8988T (cell line): ENCODE measurements at regions not wholly inside any gene's neighbourhood (a gene's known extent, or its start where the extent isn't known, plus 50 kb on each side); places are given as distances from the start of the nearest gene placed in this dataset.

Experiments
- DNase-seq: peaks from one replicate; pipeline ENCODE4 v3.0.0; 2011

DNA sequence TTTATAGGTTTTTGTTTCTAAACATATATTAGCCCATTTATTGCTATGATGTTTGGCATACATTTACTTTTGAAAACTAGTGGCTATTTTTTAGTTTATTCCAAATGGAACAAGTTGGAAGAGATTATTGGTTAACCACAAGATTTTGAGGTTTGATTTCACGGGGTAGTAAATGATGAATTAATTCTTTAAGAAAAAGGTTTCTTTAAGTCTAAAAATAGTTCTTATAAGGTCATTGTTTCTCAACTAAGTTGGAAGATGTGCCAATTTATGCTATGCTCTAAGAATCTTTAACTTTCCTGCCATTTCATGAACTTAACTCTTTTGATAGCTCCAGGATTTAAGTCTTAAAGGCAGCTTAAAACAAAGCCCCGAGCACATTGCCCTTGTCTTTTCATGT, 183.8 kb downstream of the LMO4 start:
- DNase-seq: no peak

DNA sequence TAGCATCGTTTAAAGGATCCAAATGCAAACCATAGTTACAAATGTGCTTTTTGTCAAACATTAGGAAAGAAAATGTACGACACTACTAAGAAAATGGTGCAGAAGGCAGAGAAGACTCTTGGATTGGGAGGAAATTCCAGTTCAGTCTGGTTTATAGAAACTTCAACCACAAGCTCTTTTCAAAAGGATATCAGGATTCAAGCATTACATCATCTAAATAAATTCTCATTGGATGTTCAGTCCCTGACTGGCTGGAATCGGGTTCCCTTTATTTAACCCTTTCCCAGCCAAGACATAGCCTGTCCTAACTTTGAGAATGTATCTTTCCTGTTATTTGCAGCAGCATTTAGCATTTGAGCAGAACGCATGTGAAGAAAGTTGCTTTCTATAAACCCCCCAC, 184.6 kb downstream of the LMO4 start:
- no peak for DNase-seq

DNA sequence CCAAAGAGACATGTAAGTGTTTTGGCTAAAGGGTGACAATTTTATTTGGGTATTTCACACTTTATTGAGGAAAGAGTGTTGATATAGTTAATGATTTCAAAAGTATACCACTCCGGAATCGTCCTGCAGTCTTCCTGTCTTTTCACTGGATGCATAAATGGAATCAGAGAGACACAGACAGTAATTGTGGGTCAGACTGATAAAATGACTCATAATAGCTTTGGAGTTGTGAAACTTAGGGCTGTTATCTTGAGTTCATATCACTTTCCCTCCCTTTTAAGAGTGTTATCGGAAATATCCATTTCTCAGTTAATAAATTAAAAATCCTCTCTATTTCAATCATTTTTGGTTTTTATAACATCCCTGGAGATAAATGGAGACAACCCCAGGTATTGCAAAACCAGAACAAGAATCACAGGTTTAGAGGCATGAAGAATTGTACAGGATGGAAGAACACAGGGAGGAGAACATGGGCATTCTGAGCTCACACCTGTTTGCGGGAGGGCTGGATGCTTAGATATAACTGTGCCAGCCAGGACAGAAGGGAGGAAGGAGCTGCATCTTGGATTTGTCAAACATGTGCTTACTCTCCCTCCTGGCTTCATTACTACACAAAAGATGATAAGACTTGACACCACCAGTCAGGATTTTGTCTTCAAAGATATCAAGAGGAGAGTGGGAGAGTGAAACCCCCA, 185.4 kb downstream of the LMO4 start:
- DNase-seq: no peak

DNA sequence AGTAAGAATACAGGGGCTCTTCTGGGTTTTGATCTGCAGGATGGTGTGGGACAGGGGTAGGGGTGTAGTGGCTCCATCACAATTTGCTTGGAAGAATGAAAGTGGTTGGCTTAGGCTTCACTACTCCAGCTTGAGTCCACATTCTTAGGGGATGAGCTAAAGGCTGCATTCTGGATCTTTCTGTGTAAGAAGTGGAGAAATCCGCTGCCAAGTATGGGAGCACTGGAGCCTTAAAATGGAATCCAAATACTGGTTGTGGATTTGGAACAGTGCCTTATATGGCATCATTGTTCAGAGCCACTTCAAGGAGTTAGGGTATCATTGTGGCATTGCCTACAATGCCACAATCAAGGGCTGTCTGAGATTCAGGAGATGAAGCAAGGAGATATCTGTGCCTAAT, 187.1 kb downstream of the LMO4 start:
- DNase-seq: no peak

DNA sequence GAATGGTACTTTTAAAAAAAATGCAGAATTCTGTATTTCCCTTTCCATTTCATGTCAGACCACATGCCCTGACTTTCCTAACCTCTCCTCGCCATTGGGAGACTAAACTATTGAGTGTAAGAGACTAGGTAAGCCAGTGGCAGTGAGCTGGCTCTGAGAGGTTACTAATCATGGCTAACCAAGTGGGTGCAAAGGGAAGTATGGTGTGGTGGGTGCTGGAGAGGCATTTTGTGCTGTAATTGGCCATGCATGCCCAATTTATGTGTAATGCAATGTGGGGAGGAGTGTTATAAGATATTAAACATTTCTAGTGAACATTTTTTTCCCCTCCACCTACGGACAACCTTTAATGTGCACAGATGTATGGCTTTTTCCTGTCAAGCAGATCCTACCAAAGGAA, 190.1 kb downstream of the LMO4 start:
- DNase-seq: no peak

DNA sequence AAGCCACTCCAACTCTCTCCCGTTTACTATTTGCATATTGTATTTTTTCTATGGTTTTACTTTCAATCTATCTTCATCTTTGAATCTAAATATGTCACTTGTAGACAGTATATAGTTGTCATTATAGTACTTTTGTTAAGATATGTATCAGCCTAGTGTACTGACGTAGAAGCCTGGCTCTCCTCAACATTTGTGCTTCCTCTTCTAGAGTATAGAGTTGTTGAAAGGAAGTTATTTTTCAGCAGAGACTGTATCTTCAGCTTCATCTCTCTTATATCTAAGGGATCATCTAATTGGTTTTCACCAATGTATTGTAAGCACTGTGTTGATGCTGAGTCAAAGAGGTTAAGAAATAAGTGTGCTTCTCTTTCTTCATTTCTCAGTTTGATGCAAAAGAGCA, 192.8 kb downstream of the LMO4 start:
- DNase-seq: no peak

DNA sequence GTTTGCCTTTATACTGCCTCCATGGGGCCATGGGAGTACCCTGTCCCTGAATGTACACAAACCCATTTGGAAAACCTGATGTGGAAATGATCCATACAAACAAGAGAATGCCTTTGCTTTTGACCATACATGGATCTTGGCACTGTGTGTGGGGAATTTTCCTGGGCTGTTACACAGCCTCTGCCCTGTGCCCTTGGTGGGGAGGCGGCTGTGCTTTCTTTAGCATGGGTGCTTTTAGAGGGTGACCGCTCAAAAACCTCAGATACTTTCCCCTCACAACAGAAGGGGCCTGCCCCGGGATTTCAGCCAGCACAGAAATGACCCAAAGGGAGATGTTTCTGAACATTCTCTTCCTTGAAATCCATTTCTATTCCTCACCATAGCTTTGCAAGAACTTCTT, 194.8 kb downstream of the LMO4 start:
- no peak for DNase-seq

DNA sequence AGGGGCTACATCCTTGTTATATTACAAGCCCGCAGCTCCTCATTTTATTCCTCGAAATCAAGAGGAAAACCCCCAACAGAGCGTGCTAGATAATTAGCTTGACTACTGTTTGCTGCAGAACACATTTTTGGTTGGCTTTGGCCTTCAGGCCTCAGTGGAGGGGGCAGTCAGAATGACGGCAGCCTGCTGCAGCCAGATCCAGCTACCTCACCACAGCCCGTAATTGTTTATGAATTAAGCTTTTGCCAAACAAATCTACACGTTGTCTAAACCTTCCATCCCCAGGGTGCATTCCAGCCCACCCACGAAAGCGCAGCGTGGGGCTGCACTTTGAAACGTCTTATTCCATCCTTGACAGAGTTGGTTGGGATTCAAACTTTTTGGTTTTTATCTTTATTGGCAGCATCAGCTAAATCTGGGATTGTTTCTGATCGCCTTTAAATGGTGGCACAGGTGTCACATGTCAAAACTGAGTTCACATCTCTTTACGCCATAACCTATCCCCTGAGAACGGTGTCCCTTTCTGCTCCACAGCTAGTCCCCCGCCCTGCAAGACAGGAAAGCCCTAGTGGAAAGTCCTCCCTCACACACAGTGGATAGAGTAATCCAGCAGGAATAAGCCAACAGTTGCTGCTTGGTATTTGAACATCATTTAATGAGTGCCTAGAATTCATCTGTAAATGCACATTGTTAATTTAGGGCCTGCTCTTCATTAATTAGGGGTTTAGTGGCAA, 195.5 kb downstream of the LMO4 start:
- DNase-seq: no peak

DNA sequence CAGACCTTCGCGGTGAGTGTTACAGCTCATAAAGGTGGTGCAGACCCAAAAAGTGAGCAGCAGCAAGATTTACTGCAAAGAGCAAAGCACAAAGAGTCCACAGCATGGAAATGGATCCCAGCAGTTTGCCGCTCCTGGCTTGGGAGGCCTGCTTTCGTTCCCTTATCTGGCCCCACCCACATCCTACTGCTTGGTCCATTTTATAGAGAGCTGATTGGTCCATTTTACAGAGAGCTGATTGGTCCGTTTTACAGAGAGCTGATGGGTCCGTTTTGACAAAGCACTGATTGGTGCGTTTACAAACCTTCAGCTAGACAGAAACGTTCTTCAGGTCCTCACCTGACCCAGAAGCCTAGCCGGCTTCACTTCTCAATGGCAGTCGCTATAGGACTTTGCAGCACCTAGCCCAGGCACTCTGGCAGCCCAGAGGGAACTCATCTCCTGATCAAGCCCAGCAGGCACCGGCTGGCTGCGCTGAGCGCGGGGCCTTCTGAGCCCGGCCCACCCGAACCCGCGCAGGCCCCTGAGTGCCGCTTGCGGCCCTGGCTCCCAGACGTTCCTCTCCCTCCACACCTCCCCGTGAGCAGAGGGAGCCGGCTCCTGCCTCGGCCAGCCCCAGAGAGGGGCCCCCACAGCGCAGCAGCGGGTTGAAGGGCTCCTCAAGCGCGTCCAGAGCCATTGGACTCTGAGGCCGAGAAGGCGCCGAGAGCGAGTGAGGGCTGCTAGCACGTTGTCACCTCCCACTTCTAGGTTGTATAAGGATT, 200.3 kb downstream of the LMO4 start:
- DNase-seq: no peak

DNA sequence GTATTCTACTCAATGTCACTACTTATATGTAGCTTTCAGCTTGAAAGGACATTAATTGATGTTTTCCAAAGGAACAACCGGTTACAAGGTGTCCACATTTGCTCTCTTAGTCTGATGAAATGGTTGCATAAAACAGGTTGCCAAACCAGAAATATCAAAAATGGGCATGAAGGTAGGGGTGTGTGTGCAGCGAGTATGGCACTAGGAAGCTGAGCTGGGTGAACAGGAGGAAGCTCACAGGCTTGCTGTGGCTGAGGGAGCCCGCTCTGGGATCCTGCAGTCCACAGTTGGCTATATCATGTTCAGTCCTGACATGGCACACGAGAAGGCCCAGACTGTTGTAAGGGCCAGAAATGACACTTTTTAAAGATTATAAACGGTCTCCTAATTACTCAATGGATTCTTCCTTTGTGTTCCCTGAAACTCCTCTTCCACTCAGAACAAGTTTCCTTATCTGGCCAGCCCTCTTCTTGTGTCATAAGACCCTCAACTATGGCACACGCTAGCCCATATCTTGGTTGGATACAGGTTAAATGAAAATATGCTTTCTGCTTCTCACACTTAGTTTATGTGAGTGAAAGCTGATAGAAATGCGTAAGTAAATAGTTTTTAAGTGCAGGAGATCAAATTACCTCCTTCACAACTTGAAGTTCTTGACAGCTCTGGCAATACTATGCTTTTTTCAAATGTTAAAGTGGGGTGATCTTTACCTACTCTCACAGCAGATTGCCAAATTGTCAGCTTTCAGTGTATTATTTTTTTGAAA, 201.5 kb downstream of the LMO4 start:
- no peak for DNase-seq

DNA sequence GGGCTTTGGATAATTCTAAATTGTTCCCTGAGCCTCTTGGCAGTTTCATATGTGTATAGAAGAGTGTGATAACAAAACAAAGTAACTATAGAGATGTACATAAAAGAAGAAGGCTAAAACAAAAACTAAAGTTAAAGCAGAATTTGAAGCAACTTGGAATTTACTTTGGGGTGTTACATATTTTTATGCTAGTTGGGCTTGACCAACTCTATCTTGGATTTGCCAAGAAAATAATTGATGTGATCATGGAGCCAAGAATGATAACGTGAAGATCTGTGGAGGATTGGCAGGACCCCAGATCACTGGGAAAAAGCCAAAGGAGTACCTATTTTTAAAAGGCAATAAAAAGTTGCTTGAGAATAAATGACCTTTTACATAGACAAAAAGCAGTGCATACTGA, 206.9 kb downstream of the LMO4 start:
- no peak for DNase-seq

DNA sequence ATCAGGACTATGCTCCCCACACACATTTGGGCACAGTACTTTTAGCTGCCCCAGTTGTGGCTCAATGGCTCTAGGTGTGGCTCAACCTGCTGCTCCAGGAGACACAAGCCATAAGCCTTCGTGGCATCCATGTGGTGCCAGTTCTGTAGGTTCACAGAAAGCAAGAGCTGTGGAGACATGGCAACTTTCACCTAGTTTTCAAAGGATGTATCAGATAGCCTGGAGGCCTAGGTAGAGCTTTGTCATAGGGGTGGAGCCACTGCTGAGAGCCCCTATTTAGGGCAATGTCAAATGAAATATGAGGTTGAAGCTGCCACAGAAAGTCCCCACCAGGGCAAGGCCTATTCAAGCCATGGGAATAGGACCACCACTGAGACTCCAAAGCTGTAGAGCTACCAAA, 210.5 kb downstream of the LMO4 start:
- no peak for DNase-seq

DNA sequence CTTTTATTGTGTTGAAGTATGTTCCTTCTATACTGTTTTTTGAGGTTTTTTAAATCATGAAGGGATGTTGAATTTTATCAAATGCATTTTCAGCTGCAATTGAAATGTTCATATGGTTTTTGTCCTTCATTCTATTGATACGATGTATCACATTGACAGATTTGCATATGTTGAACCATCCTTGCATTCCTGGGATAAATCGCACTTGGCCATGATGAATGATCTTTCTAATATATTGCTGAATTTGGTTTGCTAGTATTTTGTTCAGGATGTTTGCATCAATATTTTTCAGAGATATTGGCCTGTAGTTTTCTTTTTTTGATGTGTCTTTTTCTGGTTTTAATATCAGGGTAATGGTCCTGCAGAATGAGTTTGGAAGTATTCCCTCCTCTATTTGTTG, 214.0 kb downstream of the LMO4 start:
- no peak for DNase-seq

DNA sequence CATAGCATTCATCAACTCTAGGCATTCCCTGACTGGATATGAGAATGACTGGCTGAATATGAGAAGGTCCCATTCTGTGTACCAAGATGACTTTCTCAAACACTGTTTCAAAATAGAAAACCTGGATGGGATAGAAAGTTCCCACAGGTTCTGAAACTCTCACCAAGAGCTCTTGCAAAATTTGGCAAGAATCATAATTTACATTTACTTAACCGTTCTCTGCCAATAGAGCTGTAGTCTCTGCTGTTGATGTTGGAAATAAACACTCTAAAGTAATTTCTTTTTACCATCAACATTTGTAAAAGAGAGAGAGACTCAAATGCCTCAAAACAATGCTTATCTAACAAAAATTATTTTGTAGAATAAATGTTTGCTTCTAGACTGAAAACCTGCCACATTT, 221.1 kb downstream of the LMO4 start:
- no peak for DNase-seq

DNA sequence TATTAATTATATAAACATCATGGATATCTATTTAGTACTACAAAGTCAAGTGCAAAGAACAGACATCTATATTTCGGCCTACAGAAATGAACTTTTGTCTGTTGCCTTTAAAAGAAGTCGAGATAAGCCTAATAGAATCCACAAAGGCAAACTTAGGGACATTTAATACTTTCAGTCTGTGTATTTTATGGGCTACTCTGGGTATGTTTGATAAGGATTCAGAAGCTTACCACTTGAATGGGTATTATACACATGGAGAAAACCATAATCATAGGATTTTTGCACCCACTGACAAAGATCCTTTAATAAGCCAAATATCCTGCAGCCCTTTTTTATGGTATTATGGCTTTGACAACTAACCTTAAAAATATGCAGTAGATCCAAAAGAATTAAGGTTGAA, 224.8 kb downstream of the LMO4 start:
- no peak for DNase-seq

DNA sequence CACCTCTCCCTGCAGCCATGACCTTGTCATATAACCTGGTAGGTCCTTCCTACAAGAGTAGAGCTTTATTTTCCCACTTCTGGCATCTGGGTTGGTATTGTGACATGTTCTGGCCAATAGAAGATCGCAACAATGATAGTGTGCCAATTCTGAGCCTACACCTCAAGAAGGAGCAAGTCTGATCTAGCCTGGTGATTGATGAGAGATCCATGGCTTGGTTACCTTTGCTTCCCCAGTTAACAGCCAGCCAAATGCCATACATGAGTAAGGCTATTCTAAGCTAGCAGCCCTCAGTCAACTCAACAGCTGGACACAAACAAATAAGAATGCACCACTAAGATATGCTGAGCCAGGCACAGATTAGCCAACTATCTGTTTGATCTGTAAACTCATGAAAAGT, 226.7 kb downstream of the LMO4 start:
- no peak for DNase-seq

DNA sequence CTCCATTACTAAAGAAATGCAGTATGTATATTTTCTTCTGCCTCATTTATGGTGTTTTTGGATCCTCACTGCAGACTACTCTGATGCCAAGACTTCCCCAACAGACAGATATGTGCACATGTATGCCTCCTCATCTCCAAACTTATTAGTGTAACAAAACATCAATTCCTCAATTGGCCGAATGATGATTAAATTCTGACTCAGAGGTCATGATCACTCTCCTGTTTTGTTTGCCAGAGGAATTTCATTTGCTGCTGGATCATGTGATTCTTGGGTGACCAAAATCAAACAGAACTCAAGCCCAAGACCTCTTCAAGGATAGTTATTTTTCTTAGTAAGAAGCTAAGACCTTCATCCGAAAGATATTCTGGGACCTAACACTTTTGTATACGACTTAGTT, 227.6 kb downstream of the LMO4 start:
- no peak for DNase-seq

DNA sequence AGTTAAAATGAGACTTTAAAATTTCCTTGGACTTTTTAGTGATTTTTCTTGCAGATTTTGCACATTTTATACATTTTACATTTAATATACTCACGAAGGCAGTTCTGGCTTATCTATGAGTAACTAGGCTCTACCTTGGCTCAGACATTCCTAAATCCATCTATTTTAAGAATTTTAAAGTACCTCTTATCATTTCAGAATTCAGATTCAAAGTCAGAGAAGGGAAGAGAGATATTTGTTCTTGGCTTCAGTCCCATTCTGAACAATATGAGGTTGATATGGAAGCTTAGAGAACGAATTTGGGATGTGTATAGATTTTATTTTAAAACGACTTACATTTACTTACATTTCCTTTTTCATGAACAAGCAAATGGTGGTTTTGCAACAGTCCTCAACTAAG, 230.2 kb downstream of the LMO4 start:
- no peak for DNase-seq

DNA sequence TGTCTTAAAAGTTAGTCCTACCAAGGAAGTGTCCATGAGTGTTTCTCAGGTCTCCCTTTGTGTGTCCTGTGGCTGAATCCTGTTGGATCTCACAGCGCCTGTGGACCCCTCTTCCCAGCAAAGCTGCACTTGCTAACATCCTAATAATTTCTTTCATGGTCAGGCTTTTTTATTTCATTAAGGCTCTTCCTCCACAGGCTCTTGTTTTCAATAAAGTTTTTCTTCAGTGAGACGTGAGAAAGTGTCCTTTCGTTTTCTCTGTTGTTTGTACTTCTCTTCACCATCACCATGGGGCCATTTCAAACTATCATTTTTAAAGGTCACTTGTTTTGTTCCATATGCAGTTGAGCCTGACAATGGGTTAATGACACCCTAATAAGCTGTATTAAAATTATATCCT, 231.5 kb downstream of the LMO4 start:
- DNase-seq: no peak

DNA sequence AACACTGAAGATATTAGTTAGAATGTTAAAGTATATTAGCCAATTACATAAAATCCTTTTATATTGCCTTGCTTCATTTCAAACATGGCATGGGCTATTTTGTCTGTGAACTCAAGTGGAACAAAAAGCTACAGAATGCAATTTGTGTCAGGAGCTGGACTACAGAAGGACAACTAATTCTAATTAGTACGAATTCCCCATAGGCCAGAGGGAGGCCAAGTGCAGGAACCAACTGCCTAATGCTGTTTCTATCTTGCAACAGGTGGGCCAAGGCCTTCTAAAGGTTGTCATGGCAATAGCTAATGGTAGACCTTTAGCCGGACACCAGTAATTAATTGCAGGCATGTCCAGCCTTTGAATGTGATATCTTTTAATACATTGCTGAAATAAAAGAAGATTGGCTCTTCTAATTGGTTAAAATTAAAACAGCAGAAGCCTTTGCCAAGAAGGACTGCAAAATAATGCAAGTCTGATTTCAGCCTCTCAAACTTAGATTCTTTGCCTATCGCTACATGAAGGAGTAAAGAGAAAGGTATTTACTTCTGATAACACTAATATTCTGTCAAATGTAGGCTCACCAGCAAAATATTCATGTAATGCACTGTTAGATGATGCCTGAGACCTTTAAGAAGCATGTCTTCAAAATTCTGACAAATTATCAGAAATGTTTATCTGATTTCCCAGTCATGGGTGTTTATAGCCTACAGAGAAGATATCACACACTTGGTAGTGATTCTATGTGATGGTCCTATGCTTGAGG, 232.1 kb downstream of the LMO4 start:
- no peak for DNase-seq

DNA sequence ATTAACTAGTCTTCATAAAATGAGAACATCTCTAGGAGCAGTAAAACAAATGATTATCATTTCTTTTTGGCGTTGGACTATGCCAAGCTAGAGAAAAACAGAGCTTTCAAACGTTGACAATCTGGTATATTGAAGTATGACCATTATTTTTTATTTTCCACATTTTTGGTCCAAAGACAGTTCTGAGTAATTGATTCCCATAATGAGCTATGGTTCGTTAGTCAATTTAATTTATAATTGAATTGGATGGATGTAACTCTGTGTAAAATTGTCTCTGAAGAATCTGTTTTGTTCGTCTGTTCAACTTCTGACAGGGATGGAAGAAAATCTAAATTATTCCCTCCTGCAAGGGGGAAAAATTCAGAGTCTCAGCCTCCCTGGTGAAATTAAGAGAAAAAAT, 234.5 kb downstream of the LMO4 start:
- no peak for DNase-seq

DNA sequence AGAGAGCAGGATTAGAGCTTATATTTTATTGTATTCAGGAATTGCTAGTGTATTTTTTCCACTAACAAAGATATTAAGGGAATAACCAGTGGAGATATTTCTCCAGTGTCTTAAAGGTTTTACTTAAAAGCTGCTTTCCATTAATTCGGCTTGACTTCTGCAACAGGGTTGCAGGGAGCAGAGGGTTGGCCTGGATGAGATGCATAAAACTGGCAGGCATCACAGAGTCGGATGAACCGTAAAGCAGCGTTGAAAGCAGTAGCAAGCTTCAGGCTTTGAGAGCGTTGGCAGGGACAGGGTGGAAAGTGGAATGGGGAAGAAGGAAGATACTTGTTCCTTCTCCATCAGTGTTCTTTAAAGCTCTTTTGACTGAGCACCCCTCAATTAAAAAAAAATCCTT, 237.2 kb downstream of the LMO4 start:
- no peak for DNase-seq

DNA sequence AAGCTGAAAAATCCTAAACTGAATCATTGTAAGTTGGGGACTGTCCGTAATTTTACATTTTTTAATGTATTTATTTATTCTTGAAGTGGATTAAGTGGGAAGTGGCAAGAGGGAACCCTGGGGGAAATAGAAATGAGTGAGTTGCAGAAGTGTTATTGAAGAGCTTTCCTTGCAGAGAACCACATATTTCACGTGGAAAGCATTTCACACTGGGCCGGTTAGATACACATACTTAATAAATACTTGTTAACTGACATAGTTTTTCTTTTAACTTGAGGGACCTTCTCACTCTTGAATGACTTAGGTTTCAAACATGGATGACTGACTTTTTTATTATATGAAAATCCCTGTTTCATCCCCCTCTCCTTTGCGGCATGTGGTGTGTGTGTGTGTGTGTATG, 239.3 kb downstream of the LMO4 start:
- DNase-seq: no peak
